ENCODE measurements at regions not wholly inside any gene's neighbourhood (a gene's known extent, or its start where the extent isn't known, plus 50 kb on each side); places are given as distances from the start of the nearest gene placed in this dataset.

DNA sequence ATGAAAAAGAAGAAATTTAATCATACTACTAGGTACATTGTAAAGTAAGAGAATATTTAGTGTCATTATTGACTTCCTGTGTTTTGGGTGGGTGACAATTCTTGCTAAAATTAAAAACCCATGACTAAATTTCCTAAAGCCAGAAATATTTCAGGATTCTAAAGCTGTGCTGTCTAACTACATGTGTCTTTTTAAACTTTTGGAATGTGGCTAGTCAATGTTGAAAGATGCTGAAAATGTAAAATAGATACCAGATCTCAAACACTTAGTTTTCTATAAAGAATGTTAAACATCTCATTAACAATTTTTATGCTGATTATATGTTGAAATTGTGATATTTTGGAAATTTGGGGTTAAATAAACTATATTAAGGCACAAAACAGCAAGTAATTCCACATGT lies 308.9 kb upstream of the TMCO5A start:
- no peak for TF ChIP-seq POLR2AphosphoS5 (IDR thresholded peaks at IDR 0.05; ENCODE audit: low read depth, low read length)
- no peak for TF ChIP-seq POLR2A (IDR thresholded peaks at IDR 0.05; ENCODE audit: low read depth, low read length)
- no peak for TF ChIP-seq TAF1 (IDR thresholded peaks at IDR 0.05; ENCODE audit: borderline replicate concordance, low read depth, low read length)
